Rectal smooth muscle tissue (tissue), 1 donor: ENCODE measurements at regions not wholly inside any gene's neighbourhood (a gene's known extent, or its start where the extent isn't known, plus 50 kb on each side); places are given as distances from the start of the nearest gene placed in this dataset.

ENCODE experiments used
- H3K27ac ChIP-seq: one replicate; pipeline ENCODE4 v1.7.0; 2013; ENCODE audit warnings: low read depth, low read length, inconsistent platforms
- H3K27me3 ChIP-seq: one replicate; pipeline ENCODE4 v1.7.0; 2013; ENCODE audit warnings: low read length; ENCODE audit not compliant: control insufficient read depth, insufficient read depth
- H3K36me3 ChIP-seq: one replicate; pipeline ENCODE4 v1.7.0; 2013; ENCODE audit warnings: low read length; ENCODE audit not compliant: control insufficient read depth, insufficient read depth
- H3K4me1 ChIP-seq: one replicate; pipeline ENCODE4 v1.7.0; 2013; ENCODE audit warnings: low read length; ENCODE audit not compliant: control insufficient read depth, insufficient read depth
- H3K4me3 ChIP-seq: one replicate; pipeline ENCODE4 v1.7.0; 2013; ENCODE audit warnings: low read length
- H3K9ac ChIP-seq: one replicate; pipeline ENCODE4 v1.7.0; 2013; ENCODE audit warnings: low read length

GRCh38 chr13:90197722-90198121 lies 1149.8 kb upstream of the MIR17HG start:
- Histone ChIP-seq H3K4me1 (no peaks in the 10 kb centered on the region), H3K27me3 (no peaks in the 10 kb centered on the region), H3K36me3 (no peaks in the 10 kb centered on the region), H3K9ac (no peak overlapping the region), H3K4me3 (no peak overlapping the region), H3K27ac (no peak overlapping the region)

- no peaks in the 10 kb centered on the region for H3K4me1 ChIP-seq
- no peaks in the 10 kb centered on the region for H3K27me3 ChIP-seq
- no peaks in the 10 kb centered on the region for H3K36me3 ChIP-seq
- no peak overlapping the region for H3K27ac ChIP-seq
- H3K9ac ChIP-seq, result no peak overlapping the region
- no peak overlapping the region for H3K4me3 ChIP-seq
Measured at GRCh38 chr13:90201202-90201601, 1146.3 kb upstream of the MIR17HG start.

GRCh38 chr13:90201676-90202460 lies 1145.6 kb upstream of the MIR17HG start:
- H3K36me3 ChIP-seq, result no peaks in the 10 kb centered on the region
- H3K4me3 ChIP-seq, result no peak overlapping the region
- no peak overlapping the region for H3K9ac ChIP-seq
- no peaks in the 10 kb centered on the region for H3K4me1 ChIP-seq
- no peak overlapping the region for H3K27ac ChIP-seq
- H3K27me3 ChIP-seq, result no peaks in the 10 kb centered on the region

GRCh38 chr13:90205081-90205480 lies 1142.4 kb upstream of the MIR17HG start:
- Histone ChIP-seq H3K4me3 (no peak overlapping the region), H3K4me1 (no peaks in the 10 kb centered on the region), H3K27me3 (no peaks in the 10 kb centered on the region), H3K27ac (no peak overlapping the region), H3K36me3 (no peaks in the 10 kb centered on the region), H3K9ac (no peak overlapping the region)

- H3K27me3 ChIP-seq, result no peaks in the 10 kb centered on the region
- no peak overlapping the region for H3K27ac ChIP-seq
- H3K9ac ChIP-seq, result no peak overlapping the region
- no peaks in the 10 kb centered on the region for H3K4me1 ChIP-seq
- H3K36me3 ChIP-seq, result no peaks in the 10 kb centered on the region
- no peak overlapping the region for H3K4me3 ChIP-seq
Measured at GRCh38 chr13:90205911-90206310, 1141.6 kb upstream of the MIR17HG start.

GRCh38 chr13:90217275-90217674 lies 1130.2 kb upstream of the MIR17HG start:
- H3K36me3 ChIP-seq, result no peaks in the 10 kb centered on the region
- no peak overlapping the region for H3K4me3 ChIP-seq
- H3K4me1 ChIP-seq, result no peaks in the 10 kb centered on the region
- no peak overlapping the region for H3K9ac ChIP-seq
- no peaks in the 10 kb centered on the region for H3K27me3 ChIP-seq
- no peak overlapping the region for H3K27ac ChIP-seq

GRCh38 chr13:90222758-90223157 lies 1124.7 kb upstream of the MIR17HG start:
- Histone ChIP-seq H3K4me1 (no peaks in the 10 kb centered on the region), H3K4me3 (no peak overlapping the region), H3K9ac (no peak overlapping the region), H3K27me3 (no peaks in the 10 kb centered on the region), H3K36me3 (no peaks in the 10 kb centered on the region), H3K27ac (no peak overlapping the region)

GRCh38 chr13:90230311-90230710 lies 1117.2 kb upstream of the MIR17HG start:
- no peak overlapping the region for H3K4me3 ChIP-seq

GRCh38 chr13:90232291-90232690 lies 1115.2 kb upstream of the MIR17HG start:
- no peak overlapping the region for H3K27ac ChIP-seq
- no peak overlapping the region for H3K9ac ChIP-seq
- no peak overlapping the region for H3K4me3 ChIP-seq
- no peaks in the 10 kb centered on the region for H3K27me3 ChIP-seq
- no peaks in the 10 kb centered on the region for H3K36me3 ChIP-seq
- no peaks in the 10 kb centered on the region for H3K4me1 ChIP-seq

More at GRCh38 chr13:90230311-90230710, 1117.2 kb upstream of the MIR17HG start:
- Histone ChIP-seq H3K27ac (no peak overlapping the region), H3K36me3 (no peaks in the 10 kb centered on the region), H3K4me1 (no peaks in the 10 kb centered on the region), H3K27me3 (no peaks in the 10 kb centered on the region), H3K9ac (no peak overlapping the region)

- Histone ChIP-seq H3K27me3 (no peaks in the 10 kb centered on the region), H3K36me3 (no peaks in the 10 kb centered on the region), H3K4me1 (no peaks in the 10 kb centered on the region), H3K27ac (no peak overlapping the region), H3K9ac (no peak overlapping the region), H3K4me3 (no peak overlapping the region)
Measured at GRCh38 chr13:90233933-90234672, 1113.4 kb upstream of the MIR17HG start.

- Histone ChIP-seq H3K27ac (no peak overlapping the region), H3K4me1 (no peaks in the 10 kb centered on the region), H3K9ac (no peak overlapping the region), H3K27me3 (no peaks in the 10 kb centered on the region), H3K4me3 (no peak overlapping the region), H3K36me3 (no peaks in the 10 kb centered on the region)
Measured at GRCh38 chr13:90237852-90238251, 1109.6 kb upstream of the MIR17HG start.

- no peak overlapping the region for H3K27ac ChIP-seq
- H3K4me3 ChIP-seq, result no peak overlapping the region
- no peaks in the 10 kb centered on the region for H3K27me3 ChIP-seq
- H3K9ac ChIP-seq, result no peak overlapping the region
- H3K36me3 ChIP-seq, result no peaks in the 10 kb centered on the region
- no peaks in the 10 kb centered on the region for H3K4me1 ChIP-seq
Measured at GRCh38 chr13:90238413-90238812, 1109.1 kb upstream of the MIR17HG start.

- no peak overlapping the region for H3K9ac ChIP-seq
- no peak overlapping the region for H3K27ac ChIP-seq
- H3K4me3 ChIP-seq, result no peak overlapping the region
- no peaks in the 10 kb centered on the region for H3K36me3 ChIP-seq
- no peaks in the 10 kb centered on the region for H3K4me1 ChIP-seq
- H3K27me3 ChIP-seq, result no peaks in the 10 kb centered on the region
Measured at GRCh38 chr13:90239130-90239529, 1108.4 kb upstream of the MIR17HG start.
